Cardiac septum (tissue), 1 donor: ENCODE measurements at regions not wholly inside any gene's neighbourhood (a gene's known extent, or its start where the extent isn't known, plus 50 kb on each side); places are given as distances from the start of the nearest gene placed in this dataset.
"Not testable (repeated sequence)": the region's sequence is repeated elsewhere in the genome, so short reads cannot be mapped to it uniquely, and the experiment has no call there.

Experiments
- DNase-seq: peaks from one replicate; pipeline ENCODE4 v3.0.0-alpha.2; 2020; ENCODE audit warnings: low spot score
- intact Hi-C: fragments of 100-400 bp; cut with DNase I; formaldehyde crosslinking; loops from one replicate; pipeline ENCODE4 v1.14.0; 2022
- donor health status: DM: no; HTN: no; CAD: no.

- DNase-seq, intact Hi-C loops: not testable (repeated sequence)
These were observed 676.4 kb upstream of the ZNF337 start for GRCh38 chr20:26373066-26373465.

- intact Hi-C loops, result no loop called here
- no peak for DNase-seq
These were observed 657.9 kb upstream of the ZNF337 start for GRCh38 chr20:26354511-26354910.

GRCh38 chr20:26347396-26347795 lies 650.7 kb upstream of the ZNF337 start:
- intact Hi-C loops, result no loop called here
- DNase-seq, result no peak

- intact Hi-C loops, DNase-seq: not testable (repeated sequence)
These were observed 643.9 kb upstream of the ZNF337 start for GRCh38 chr20:26340460-26341065.

GRCh38 chr20:26324177-26324576 lies 627.5 kb upstream of the ZNF337 start:
- intact Hi-C loops, result no loop called here
- DNase-seq, result no peak

GRCh38 chr20:26315054-26315453 lies 618.4 kb upstream of the ZNF337 start:
- DNase-seq, result no peak
- intact Hi-C loops, result no loop called here

GRCh38 chr20:26309720-26310119 lies 613.1 kb upstream of the ZNF337 start:
- DNase-seq, intact Hi-C loops: not testable (repeated sequence)

GRCh38 chr20:26308961-26309360 lies 612.3 kb upstream of the ZNF337 start:
- no peak for DNase-seq
- intact Hi-C loops, result no loop called here

- intact Hi-C loops, result no loop called here
- DNase-seq, result no peak
These were observed 598.4 kb upstream of the ZNF337 start for GRCh38 chr20:26295006-26295405.

- intact Hi-C loops, result not testable (repeated sequence)
These were observed 591.9 kb upstream of the ZNF337 start for GRCh38 chr20:26288379-26289061.

GRCh38 chr20:26279238-26279637 lies 582.6 kb upstream of the ZNF337 start:
- DNase-seq, result no peak
- intact Hi-C loops, result no loop called here

More at GRCh38 chr20:26288379-26289061, 591.9 kb upstream of the ZNF337 start:
- DNase-seq, result not testable (repeated sequence)

GRCh38 chr20:26277339-26277738 lies 580.7 kb upstream of the ZNF337 start:
- intact Hi-C loops, result no loop called here
- DNase-seq, result no peak

GRCh38 chr20:26276554-26277210 lies 580.0 kb upstream of the ZNF337 start:
- intact Hi-C loops, result no loop called here

GRCh38 chr20:26268762-26269161 lies 572.1 kb upstream of the ZNF337 start:
- DNase-seq, intact Hi-C loops: not testable (repeated sequence)

More at GRCh38 chr20:26276554-26277210, 580.0 kb upstream of the ZNF337 start:
- DNase-seq, result no peak

- DNase-seq, intact Hi-C loops: not testable (repeated sequence)
These were observed 564.3 kb upstream of the ZNF337 start for GRCh38 chr20:26260925-26261324.

GRCh38 chr20:26252311-26252975 lies 555.8 kb upstream of the ZNF337 start:
- intact Hi-C loops, DNase-seq: not testable (repeated sequence)

- intact Hi-C loops, DNase-seq: not testable (repeated sequence)
These were observed 554.7 kb upstream of the ZNF337 start for GRCh38 chr20:26251376-26251775.

- DNase-seq, intact Hi-C loops: not testable (repeated sequence)
These were observed 553.8 kb upstream of the ZNF337 start for GRCh38 chr20:26250249-26251114.

GRCh38 chr20:26243731-26244130 lies 547.1 kb upstream of the ZNF337 start:
- intact Hi-C loops, result no loop called here
- no peak for DNase-seq
